PC-9 (cell line): ENCODE measurements at regions not wholly inside any gene's neighbourhood (a gene's known extent, or its start where the extent isn't known, plus 50 kb on each side); places are given as distances from the start of the nearest gene placed in this dataset.

Experiments used
- BruUV-seq: library from RNA; stranded (reverse); fragments of 400-500 nt; replicated peaks from 2 replicates; lab custom pipeline; 2021; lab: Mats Ljungman, UMichigan
- CTCF ChIA-PET: fragments of 300-600 bp; sonication (Branson Sonifier 250); formaldehyde crosslinking; loops from one replicate; lab custom pipeline; 2022; ENCODE audit warnings: antibody characterized with exemption; lab: Charles Lee
- POLR2A ChIA-PET: fragments of 300-600 bp; sonication (Branson Sonifier 250); formaldehyde crosslinking; loops from one replicate; lab custom pipeline; 2022; ENCODE audit warnings: antibody characterized with exemption; ENCODE audit not compliant: unreplicated experiment; lab: Charles Lee
- DNase-seq, 2 experiments: peaks; one replicate each; pipeline versions ENCODE4 v3.0.0 to v3.0.0-alpha.2; 2015 to 2022; ENCODE audit warnings: mixed read lengths in 1 of 2
- H2AFZ ChIP-seq: fragments of 200-600 bp; sonication (generic); 2 replicates; pipeline ENCODE4 v1.8.1; 2017; ENCODE audit warnings: antibody characterized with exemption
- H3F3A ChIP-seq: fragments of 200-600 bp; sonication (generic); 2 replicates; pipeline ENCODE4 v1.8.1; 2017; ENCODE audit warnings: antibody characterized with exemption, mild to moderate bottlenecking, low read depth; ENCODE audit not compliant: insufficient read depth
- H3K27ac ChIP-seq: fragments of 200-600 bp; sonication (generic); 2 replicates; pipeline ENCODE4 v1.6.1; 2016; ENCODE audit warnings: mixed run types
- H3K27me3 ChIP-seq: fragments of 200-600 bp; sonication (generic); 2 replicates; pipeline ENCODE4 v1.6.1; 2016; ENCODE audit warnings: low read depth, mixed run types; ENCODE audit not compliant: insufficient read depth
- H3K36me3 ChIP-seq: fragments of 200-600 bp; sonication (generic); 2 replicates; pipeline ENCODE4 v1.6.1; 2016; ENCODE audit warnings: low read depth, mixed run types
- H3K4me1 ChIP-seq: fragments of 200-600 bp; sonication (generic); replicated peaks from 2 replicates; pipeline ENCODE4 v1.6.1; 2016; ENCODE audit warnings: mixed run types; ENCODE audit not compliant: insufficient read depth
- H3K4me2 ChIP-seq: fragments of 200-600 bp; sonication (generic); 2 replicates; pipeline ENCODE4 v1.6.1; 2017; ENCODE audit warnings: mixed run types
- H3K4me3 ChIP-seq: fragments of 200-600 bp; sonication (generic); 2 replicates; pipeline ENCODE4 v1.6.1; 2016; ENCODE audit warnings: mixed run types
- H3K79me2 ChIP-seq: fragments of 200-600 bp; sonication (generic); 2 replicates; pipeline ENCODE4 v1.6.1; 2017; ENCODE audit warnings: low read depth, mixed run types
- H3K9me2 ChIP-seq: fragments of 200-600 bp; sonication (generic); 2 replicates; pipeline ENCODE4 v1.8.1; 2017; ENCODE audit warnings: mild to moderate bottlenecking; ENCODE audit not compliant: insufficient read depth
- H3K9me3 ChIP-seq: fragments of 200-600 bp; sonication (generic); 2 replicates; pipeline ENCODE4 v1.8.1; 2016; ENCODE audit warnings: low read depth; ENCODE audit not compliant: insufficient read depth
- H4K20me1 ChIP-seq: fragments of 200-600 bp; sonication (generic); 2 replicates; pipeline ENCODE4 v1.8.1; 2017; ENCODE audit not compliant: insufficient read depth
- EZH2 ChIP-seq: fragments of 200-600 bp; sonication (generic); IDR thresholded peaks from 2 replicates; pipeline ENCODE4 v1.8.0; 2017; ENCODE audit warnings: antibody characterized with exemption, low read depth
- intact Hi-C: fragments of 100-400 bp; cut with micrococcal nuclease; formaldehyde crosslinking; loops from one replicate; pipeline ENCODE4 v1.10.0; 2022; ENCODE audit not compliant: unreplicated experiment
- TF ChIP-seq, protein P1 (sequence below): fragments of 200-600 bp; sonication (generic); conservative IDR thresholded peaks from 2 replicates; pipeline ENCODE4 v1.6.1; 2017; ENCODE audit warnings: mixed run types, antibody characterized with exemption, mild to moderate bottlenecking, moderate library complexity

DNA sequence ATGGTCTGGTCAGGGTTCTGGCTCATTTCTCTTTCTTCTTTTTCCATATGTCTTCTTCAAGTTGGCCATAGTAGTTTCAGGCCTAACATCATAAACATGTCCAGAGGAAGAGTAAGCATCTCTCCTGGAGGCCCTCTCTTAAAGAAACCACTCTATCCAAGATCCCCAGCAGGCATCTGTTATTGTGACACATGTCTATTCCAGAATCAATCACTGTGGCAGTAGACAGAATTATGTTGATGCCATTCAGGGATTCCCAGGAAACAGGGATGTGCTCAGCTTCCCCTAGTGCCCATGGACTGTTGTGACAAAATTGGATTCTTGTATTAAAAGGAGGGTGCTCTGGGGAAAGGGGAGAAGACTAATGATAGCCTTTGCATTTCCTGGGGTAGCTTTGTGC is 224.0 kb downstream of the HNRNPD start:
- H3K4me3 ChIP-seq, result no peak overlapping the region
- intact Hi-C loops, result no loop called here
- H3F3A ChIP-seq, result no peaks in the 10 kb centered on the region
- no peak overlapping the region for H3K4me2 ChIP-seq
- no TSS peak for BruUV-seq
- no peaks in the 10 kb centered on the region for H3K4me1 ChIP-seq
- H4K20me1 ChIP-seq, result no peaks in the 10 kb centered on the region
- H3K9me2 ChIP-seq, result no peaks in the 10 kb centered on the region
- TF ChIP-seq, protein P1, sequence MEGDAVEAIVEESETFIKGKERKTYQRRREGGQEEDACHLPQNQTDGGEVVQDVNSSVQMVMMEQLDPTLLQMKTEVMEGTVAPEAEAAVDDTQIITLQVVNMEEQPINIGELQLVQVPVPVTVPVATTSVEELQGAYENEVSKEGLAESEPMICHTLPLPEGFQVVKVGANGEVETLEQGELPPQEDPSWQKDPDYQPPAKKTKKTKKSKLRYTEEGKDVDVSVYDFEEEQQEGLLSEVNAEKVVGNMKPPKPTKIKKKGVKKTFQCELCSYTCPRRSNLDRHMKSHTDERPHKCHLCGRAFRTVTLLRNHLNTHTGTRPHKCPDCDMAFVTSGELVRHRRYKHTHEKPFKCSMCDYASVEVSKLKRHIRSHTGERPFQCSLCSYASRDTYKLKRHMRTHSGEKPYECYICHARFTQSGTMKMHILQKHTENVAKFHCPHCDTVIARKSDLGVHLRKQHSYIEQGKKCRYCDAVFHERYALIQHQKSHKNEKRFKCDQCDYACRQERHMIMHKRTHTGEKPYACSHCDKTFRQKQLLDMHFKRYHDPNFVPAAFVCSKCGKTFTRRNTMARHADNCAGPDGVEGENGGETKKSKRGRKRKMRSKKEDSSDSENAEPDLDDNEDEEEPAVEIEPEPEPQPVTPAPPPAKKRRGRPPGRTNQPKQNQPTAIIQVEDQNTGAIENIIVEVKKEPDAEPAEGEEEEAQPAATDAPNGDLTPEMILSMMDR, result no peak
- TF ChIP-seq EZH2, result no peak
- H3K27me3 ChIP-seq, result no peaks in the 10 kb centered on the region
- DNase-seq, result no peak
- H3K9me3 ChIP-seq, result no peaks in the 10 kb centered on the region
- no peaks in the 10 kb centered on the region for H3K36me3 ChIP-seq
- no peak overlapping the region for H2AFZ ChIP-seq
- ChIA-PET CTCF (no interaction called here), POLR2A (no interaction called here)
- no peak overlapping the region for H3K27ac ChIP-seq
- H3K79me2 ChIP-seq, result no peaks in the 10 kb centered on the region

DNA sequence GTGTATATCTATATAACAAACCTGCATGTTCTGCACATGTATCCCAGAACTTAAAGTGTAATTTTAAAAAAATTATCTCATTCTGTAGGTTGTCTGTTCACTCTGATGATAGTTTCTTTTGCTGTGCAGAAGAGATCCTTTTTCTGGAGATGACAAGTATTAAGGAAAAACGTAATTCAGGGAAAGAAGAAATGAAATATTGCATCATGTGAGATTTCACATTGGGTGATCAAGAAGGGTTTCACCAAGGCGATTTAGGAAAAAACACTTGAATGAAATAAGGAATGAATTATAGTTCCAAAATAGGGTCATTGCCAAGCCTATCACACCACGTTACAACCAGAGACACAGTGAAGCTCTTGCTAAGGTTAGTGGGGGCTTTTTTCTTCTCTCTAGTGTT is 227.9 kb downstream of the HNRNPD start:
- Histone ChIP-seq H4K20me1 (no peaks in the 10 kb centered on the region), H3K79me2 (no peaks in the 10 kb centered on the region), H3K27ac (no peak overlapping the region), H3F3A (no peaks in the 10 kb centered on the region), H3K4me1 (no peaks in the 10 kb centered on the region), H3K4me2 (no peak overlapping the region), H3K4me3 (no peak overlapping the region), H3K9me2 (no peaks in the 10 kb centered on the region), H3K27me3 (no peaks in the 10 kb centered on the region), H2AFZ (no peak overlapping the region), H3K9me3 (no peaks in the 10 kb centered on the region), H3K36me3 (no peaks in the 10 kb centered on the region)
- DNase-seq, result no peak
- TF ChIP-seq, protein P1, result no peak
- TF ChIP-seq EZH2, result no peak
- ChIA-PET CTCF (no interaction called here), POLR2A (no interaction called here)
- no TSS peak for BruUV-seq
- intact Hi-C loops, result no loop called here

DNA sequence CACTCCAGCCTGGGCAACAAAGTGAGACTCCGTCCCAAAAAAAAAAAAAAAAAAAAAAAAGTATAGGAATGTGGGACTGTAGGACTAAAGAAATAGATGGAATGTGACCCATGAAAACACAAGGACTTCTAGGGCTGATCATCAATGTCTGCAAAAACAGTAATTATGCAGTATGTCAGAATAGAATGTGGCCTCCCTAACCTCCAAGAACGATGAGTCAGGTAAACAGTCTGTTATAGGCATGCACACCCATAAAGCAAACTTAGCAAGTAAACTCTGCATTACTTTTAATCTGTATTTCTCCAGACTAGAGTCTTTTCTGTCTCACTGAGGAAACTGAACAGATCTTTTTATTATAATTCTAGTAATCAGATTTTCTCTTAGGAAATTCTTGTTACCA is 233.4 kb downstream of the HNRNPD start:
- DNase-seq, result no peak
- H3K36me3 ChIP-seq, result no peaks in the 10 kb centered on the region
- ChIA-PET POLR2A (no interaction called here), CTCF (interaction anchor here (0.6 kb wide), 1 partner anchor 144 kb away, joined by 4 read pairs; no protein-coding TSS in a partner anchor)
- H3K27me3 ChIP-seq, result no peaks in the 10 kb centered on the region
- H3K4me2 ChIP-seq, result no peak overlapping the region
- no TSS peak for BruUV-seq
- no peak overlapping the region for H3K4me3 ChIP-seq
- intact Hi-C loops, result no loop called here
- H3K79me2 ChIP-seq, result no peaks in the 10 kb centered on the region
- no peaks in the 10 kb centered on the region for H4K20me1 ChIP-seq
- no peaks in the 10 kb centered on the region for H3K4me1 ChIP-seq
- no peak overlapping the region for H3K27ac ChIP-seq
- H3K9me2 ChIP-seq, result no peaks in the 10 kb centered on the region
- no peak for TF ChIP-seq EZH2
- TF ChIP-seq, protein P1, result no peak
- H2AFZ ChIP-seq, result no peak overlapping the region
- no peaks in the 10 kb centered on the region for H3K9me3 ChIP-seq
- no peaks in the 10 kb centered on the region for H3F3A ChIP-seq
